ENCODE measurements at regions not wholly inside any gene's neighbourhood (a gene's known extent, or its start where the extent isn't known, plus 50 kb on each side); places are given as distances from the start of the nearest gene placed in this dataset.
"Not testable (repeated sequence)": the region's sequence is repeated elsewhere in the genome, so short reads cannot be mapped to it uniquely, and the experiment has no call there.

DNA sequence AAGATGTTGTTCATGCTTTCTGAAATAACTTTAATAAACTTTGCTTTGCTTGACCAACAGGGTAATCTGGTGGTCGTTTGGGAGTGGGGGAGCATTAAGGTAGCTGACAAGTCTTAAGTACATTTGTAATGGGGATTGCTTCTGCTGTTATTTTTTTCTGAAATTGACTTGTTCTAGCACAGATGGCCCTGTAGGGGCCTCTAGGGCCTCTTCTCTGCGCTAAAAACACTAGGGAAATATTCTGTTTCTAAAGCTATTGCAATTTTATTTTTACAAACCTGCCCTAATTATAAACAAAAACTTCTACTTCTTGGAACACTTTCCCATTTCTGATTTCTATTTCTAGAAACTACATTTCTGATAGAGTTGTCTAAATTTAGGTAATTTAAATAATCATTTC, 191.3 kb upstream of the KCNJ3 start:
- Histone ChIP-seq H3F3A (ENCODE audit: low read length, unreplicated experiment) (no peaks in the 10 kb centered on the region), H3K9ac (ENCODE audit: low read length) (no peak overlapping the region), H3K4me1 (ENCODE audit: insufficient read depth, low read length) (no peaks in the 10 kb centered on the region), H3K36me3 (ENCODE audit: low read depth, low read length) (no peaks in the 10 kb centered on the region), H3K4me2 (ENCODE audit: low read length) (no peak overlapping the region), H4K20me1 (ENCODE audit: low read length) (no peaks in the 10 kb centered on the region), H3K79me2 (ENCODE audit: low read length) (no peaks in the 10 kb centered on the region), H3K4me3 (ENCODE audit: low read length) (no peak overlapping the region), H3K27me3 (ENCODE audit: low read length) (no peaks in the 10 kb centered on the region), H3K9me2 (replicated peaks; ENCODE audit: low read length) (no peaks in the 10 kb centered on the region), H2AFZ (ENCODE audit: low read length) (no peak overlapping the region), H3K9me3 (ENCODE audit: low read length) (peaks cover 4% of the 10 kb centered on the region), H3K27ac (ENCODE audit: low read length) (no peak overlapping the region)
- ATAC-seq (no peak), DNase-seq (no peak)
- no TSS peak for BruUV-seq (replicated peaks)
- TF ChIP-seq EZH2phosphoT487 (IDR thresholded peaks at IDR 0.05; ENCODE audit: borderline replicate concordance, low read length) = no peak
- ChIA-PET POLR2A (ENCODE audit: unreplicated experiment) (no interaction called here), CTCF (no interaction called here)
- intact Hi-C loops (cut with micrococcal nuclease) = no loop called here

DNA sequence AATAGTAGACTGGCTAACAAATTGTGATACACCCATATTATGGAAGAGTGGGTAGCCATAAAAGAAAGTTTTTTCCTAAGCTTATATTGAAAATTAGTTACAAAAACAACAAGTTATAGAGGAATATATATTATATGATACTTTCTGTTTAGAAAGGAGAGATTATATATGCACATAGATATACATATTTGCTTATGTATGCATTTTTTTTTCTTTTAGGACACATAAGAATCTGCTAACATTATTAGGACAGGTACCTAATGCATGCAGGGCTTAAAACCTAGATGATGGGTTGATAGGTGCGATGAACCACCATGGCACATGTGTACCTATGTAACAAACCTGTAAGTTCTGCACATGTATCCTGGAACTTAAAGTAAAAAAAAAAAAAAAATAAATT, 179.6 kb upstream of the KCNJ3 start:
- H4K20me1 ChIP-seq (ENCODE audit: low read length) = no peaks in the 10 kb centered on the region
- CTCF ChIA-PET = no interaction called here
- POLR2A ChIA-PET (ENCODE audit: unreplicated experiment) = no interaction called here
- H2AFZ ChIP-seq (ENCODE audit: low read length) = no peak overlapping the region
- no TSS peak for BruUV-seq (replicated peaks)
- no peaks in the 10 kb centered on the region for H3K79me2 ChIP-seq (ENCODE audit: low read length)
- no peak overlapping the region for H3K27ac ChIP-seq (ENCODE audit: low read length)
- no peaks in the 10 kb centered on the region for H3F3A ChIP-seq (ENCODE audit: low read length, unreplicated experiment)
- H3K9me2 ChIP-seq (replicated peaks; ENCODE audit: low read length) = no peaks in the 10 kb centered on the region
- H3K9ac ChIP-seq (ENCODE audit: low read length) = no peak overlapping the region
- peaks cover 4% of the 10 kb centered on the region; the same call in 1 of the 2 replicates for H3K9me3 ChIP-seq (ENCODE audit: low read length)
- no peak overlapping the region for H3K4me3 ChIP-seq (ENCODE audit: low read length)
- ATAC-seq = no peak
- TF ChIP-seq EZH2 (IDR thresholded peaks at IDR 0.05; ENCODE audit: low read length, unreplicated experiment) (no peak), EZH2phosphoT487 (IDR thresholded peaks at IDR 0.05; ENCODE audit: borderline replicate concordance, low read length) (no peak)
- TF ChIP-seq, protein P1, sequence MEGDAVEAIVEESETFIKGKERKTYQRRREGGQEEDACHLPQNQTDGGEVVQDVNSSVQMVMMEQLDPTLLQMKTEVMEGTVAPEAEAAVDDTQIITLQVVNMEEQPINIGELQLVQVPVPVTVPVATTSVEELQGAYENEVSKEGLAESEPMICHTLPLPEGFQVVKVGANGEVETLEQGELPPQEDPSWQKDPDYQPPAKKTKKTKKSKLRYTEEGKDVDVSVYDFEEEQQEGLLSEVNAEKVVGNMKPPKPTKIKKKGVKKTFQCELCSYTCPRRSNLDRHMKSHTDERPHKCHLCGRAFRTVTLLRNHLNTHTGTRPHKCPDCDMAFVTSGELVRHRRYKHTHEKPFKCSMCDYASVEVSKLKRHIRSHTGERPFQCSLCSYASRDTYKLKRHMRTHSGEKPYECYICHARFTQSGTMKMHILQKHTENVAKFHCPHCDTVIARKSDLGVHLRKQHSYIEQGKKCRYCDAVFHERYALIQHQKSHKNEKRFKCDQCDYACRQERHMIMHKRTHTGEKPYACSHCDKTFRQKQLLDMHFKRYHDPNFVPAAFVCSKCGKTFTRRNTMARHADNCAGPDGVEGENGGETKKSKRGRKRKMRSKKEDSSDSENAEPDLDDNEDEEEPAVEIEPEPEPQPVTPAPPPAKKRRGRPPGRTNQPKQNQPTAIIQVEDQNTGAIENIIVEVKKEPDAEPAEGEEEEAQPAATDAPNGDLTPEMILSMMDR (conservative IDR thresholded peaks at IDR 0.05; ENCODE audit: low read depth, low read length) = no peak
- intact Hi-C loops (cut with micrococcal nuclease) = no loop called here
- no peaks in the 10 kb centered on the region for H3K27me3 ChIP-seq (ENCODE audit: low read length)
- no peak for DNase-seq
- no peak overlapping the region for H3K4me2 ChIP-seq (ENCODE audit: low read length)
- no peaks in the 10 kb centered on the region for H3K36me3 ChIP-seq (ENCODE audit: low read depth, low read length)
- H3K4me1 ChIP-seq (ENCODE audit: insufficient read depth, low read length) = no peaks in the 10 kb centered on the region

DNA sequence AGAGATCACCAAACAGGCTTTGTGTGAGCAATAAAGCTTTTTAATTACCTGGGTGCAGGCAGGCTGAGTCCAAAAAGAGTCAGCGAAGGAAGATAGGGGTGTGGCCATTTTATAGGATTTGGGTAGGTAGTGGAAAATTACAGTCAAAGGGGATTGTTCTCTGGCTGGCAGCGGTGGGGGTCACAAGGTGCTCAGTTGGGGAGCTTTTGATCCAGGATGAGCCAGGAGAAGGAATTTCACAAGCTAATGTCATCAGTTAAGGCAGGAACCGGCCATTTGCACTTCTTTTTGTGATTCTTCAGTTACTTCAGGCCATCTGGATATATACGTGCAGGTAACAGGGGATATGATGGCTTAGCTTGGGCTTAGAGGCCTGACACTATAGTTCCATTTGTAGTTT, 177.5 kb upstream of the KCNJ3 start:
- H3K9me2 ChIP-seq (replicated peaks; ENCODE audit: low read length); H3K4me1 ChIP-seq (ENCODE audit: insufficient read depth, low read length); DNase-seq; H3K9ac ChIP-seq (ENCODE audit: low read length); H3K27ac ChIP-seq (ENCODE audit: low read length); POLR2A ChIA-PET (ENCODE audit: unreplicated experiment); BruUV-seq (replicated peaks); H3K4me3 ChIP-seq (ENCODE audit: low read length); H3K4me2 ChIP-seq (ENCODE audit: low read length); H4K20me1 ChIP-seq (ENCODE audit: low read length); H2AFZ ChIP-seq (ENCODE audit: low read length); ATAC-seq; H3K36me3 ChIP-seq (ENCODE audit: low read depth, low read length); H3F3A ChIP-seq (ENCODE audit: low read length, unreplicated experiment); H3K27me3 ChIP-seq (ENCODE audit: low read length); H3K79me2 ChIP-seq (ENCODE audit: low read length); intact Hi-C loops (cut with micrococcal nuclease); H3K9me3 ChIP-seq (ENCODE audit: low read length); CTCF ChIA-PET: not testable (repeated sequence)

DNA sequence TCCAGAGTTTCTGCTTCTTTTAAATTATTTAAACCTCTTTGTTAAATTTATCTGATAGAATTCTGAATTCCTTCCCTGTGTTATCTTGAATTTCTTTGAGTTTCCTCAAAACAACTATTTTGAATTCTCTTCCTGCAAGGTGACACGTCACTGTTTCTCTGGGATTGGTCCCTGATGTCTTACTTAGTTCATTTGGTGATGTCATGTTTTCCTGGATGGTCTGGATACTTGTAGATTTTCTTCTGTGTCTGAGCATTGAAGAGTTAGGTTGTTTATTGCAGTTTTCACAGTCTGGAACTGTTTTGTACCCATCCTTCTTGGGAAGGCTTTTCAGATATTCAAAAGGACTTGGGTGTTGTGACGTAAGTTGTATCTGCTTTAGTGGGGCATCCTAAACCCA, 172.3 kb upstream of the KCNJ3 start:
- TF ChIP-seq EZH2 (IDR thresholded peaks at IDR 0.05; ENCODE audit: low read length, unreplicated experiment) (no peak), EZH2phosphoT487 (IDR thresholded peaks at IDR 0.05; ENCODE audit: borderline replicate concordance, low read length) (no peak)
- DNase-seq = no peak
- intact Hi-C loops (cut with micrococcal nuclease) = no loop called here
- Histone ChIP-seq H3K9ac (ENCODE audit: low read length) (no peak overlapping the region), H3K9me2 (replicated peaks; ENCODE audit: low read length) (no peaks in the 10 kb centered on the region), H3F3A (ENCODE audit: low read length, unreplicated experiment) (no peaks in the 10 kb centered on the region), H3K79me2 (ENCODE audit: low read length) (no peaks in the 10 kb centered on the region), H3K9me3 (ENCODE audit: low read length) (no peaks in the 10 kb centered on the region), H3K27ac (ENCODE audit: low read length) (no peak overlapping the region), H3K4me3 (ENCODE audit: low read length) (no peak overlapping the region), H3K36me3 (ENCODE audit: low read depth, low read length) (no peaks in the 10 kb centered on the region), H3K4me2 (ENCODE audit: low read length) (no peak overlapping the region), H3K27me3 (ENCODE audit: low read length) (no peaks in the 10 kb centered on the region), H3K4me1 (ENCODE audit: insufficient read depth, low read length) (no peaks in the 10 kb centered on the region), H4K20me1 (ENCODE audit: low read length) (no peaks in the 10 kb centered on the region), H2AFZ (ENCODE audit: low read length) (no peak overlapping the region)
- POLR2A ChIA-PET (ENCODE audit: unreplicated experiment) = no interaction called here
- no peak for ATAC-seq
- CTCF ChIA-PET = no interaction called here
- no TSS peak for BruUV-seq (replicated peaks)
